Keratinocyte (primary cell): ENCODE measurements at regions not wholly inside any gene's neighbourhood (a gene's known extent, or its start where the extent isn't known, plus 50 kb on each side); places are given as distances from the start of the nearest gene placed in this dataset.

Experiments
- CTCF ChIP-seq, 3 experiments: IDR thresholded peaks in 1 of 3; conservative IDR thresholded peaks in 1 of 3; optimal IDR thresholded peaks in 1 of 3; 2 replicates in 2 of 3; 3 replicates in 1 of 3; pipeline versions ENCODE3 to v1.5.1; 2011; ENCODE audit warnings: low read length in 3 of 3, mild to moderate bottlenecking in 3 of 3, moderate library complexity in 2 of 3, control low read depth in 1 of 3, inconsistent platforms in 1 of 3; ENCODE audit not compliant: insufficient read depth in 2 of 3; ENCODE audit errors: extremely low read depth in 1 of 3
- EZH2 ChIP-seq: IDR thresholded peaks from one replicate; pipeline ENCODE4 v1.6.1; 2012; ENCODE audit warnings: inconsistent platforms, mild to moderate bottlenecking, low read length, moderate library complexity

GRCh38 chr9:12618956-12619355 lies 74.2 kb upstream of the TYRP1 start:
- TF ChIP-seq CTCF (optimal IDR thresholded peaks at IDR 0.05 in 1 of 3, IDR thresholded peaks at IDR 0.05 in 1 of 3, conservative IDR thresholded peaks at IDR 0.05 in 1 of 3; ENCODE audit: extremely low read depth in 1 of 3, insufficient read depth in 2 of 3, low read length in 3 of 3), result no peak
- no peak for TF ChIP-seq EZH2
